Stimulated activated naive CD8-positive, alpha-beta T cell treated with anti-CD3 and anti-CD28 coated beads, Interleukin-15, Interleukin-2, amounts not matched to agents 100 U/mL and 50 U/mL, for 24 hours (primary cell): ENCODE measurements at regions not wholly inside any gene's neighbourhood (a gene's known extent, or its start where the extent isn't known, plus 50 kb on each side); places are given as distances from the start of the nearest gene placed in this dataset.
A peak's percentile ranks its signal among the peaks of the same experiment; 100 is the strongest.

ENCODE experiments used
- ATAC-seq: fragments of 150-1000 bp; cut with Tn5 transposase; one replicate; pipeline ENCODE4 v1.10.0; 2021
- DNase-seq: peaks from one replicate; pipeline ENCODE4 v3.0.0; 2021

DNA sequence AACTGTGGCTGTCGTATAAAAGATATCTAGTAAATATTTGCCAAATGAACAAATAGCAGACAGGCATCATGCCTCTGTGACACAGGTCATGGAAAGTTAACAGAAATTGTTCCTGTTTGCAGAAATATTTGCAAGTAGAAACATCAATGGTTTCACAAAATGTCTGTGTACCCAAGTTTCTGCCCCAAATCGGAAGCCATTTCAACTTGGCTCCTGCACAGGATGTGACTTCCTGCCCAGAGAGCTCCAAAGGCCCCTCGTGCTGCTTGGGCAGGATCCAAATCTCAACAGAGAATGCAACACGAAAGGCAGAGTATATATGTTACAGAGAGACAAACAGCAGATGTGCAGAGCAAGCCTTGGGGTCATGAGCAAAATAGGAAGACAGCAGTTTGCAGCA is 95.5 kb upstream of the SERP2 start:
- no peak for ATAC-seq
- no peak for DNase-seq

DNA sequence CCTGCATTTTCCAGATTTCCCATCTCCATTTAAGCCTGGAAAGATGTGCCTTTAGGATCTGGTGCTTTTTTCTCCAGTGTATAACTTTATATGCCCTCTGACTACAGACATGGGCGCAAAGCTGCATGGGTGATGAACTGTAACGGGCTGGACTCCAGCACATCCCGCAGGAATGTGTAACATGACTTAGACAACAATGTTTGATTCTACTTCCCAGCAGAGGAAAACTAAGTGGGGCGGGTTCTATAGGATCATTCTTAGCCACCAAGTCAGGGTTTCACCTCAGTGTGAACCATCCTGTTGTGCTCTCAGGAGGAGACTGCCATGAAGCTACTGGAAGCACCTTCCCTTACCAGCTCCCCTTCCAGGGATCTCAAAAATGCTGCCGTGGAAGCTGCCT is 93.2 kb upstream of the SERP2 start:
- no peak for DNase-seq

GRCh38 chr13:44281252-44282000 is 92.2 kb upstream of the SERP2 start:
- DNase-seq: no peak
- ATAC-seq: no peak

More for the DNA sequence above, 93.2 kb upstream of the SERP2 start:
- ATAC-seq: no peak

GRCh38 chr13:44283600-44283999 is 90.0 kb upstream of the SERP2 start:
- no peak for DNase-seq
- no peak for ATAC-seq

DNA sequence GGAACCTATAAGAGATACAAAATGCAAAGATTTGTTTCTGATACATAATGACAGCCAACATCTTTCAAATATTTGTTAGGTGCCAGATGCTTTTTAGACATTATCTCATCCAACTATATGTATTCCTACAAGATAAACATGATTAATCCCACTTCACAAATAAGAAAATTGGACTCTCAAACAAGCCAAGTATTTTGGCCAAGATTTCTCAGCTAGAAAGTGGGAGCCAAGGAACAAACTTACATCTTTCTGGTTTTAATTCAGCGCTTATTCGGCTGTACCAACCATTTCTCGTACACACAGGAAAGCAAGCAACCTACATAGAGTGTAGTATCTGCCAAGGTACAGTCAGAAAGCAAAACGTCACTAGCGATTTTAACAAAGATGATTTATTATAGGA is 85.7 kb upstream of the SERP2 start:
- DNase-seq (no peak), ATAC-seq (no peak)

DNA sequence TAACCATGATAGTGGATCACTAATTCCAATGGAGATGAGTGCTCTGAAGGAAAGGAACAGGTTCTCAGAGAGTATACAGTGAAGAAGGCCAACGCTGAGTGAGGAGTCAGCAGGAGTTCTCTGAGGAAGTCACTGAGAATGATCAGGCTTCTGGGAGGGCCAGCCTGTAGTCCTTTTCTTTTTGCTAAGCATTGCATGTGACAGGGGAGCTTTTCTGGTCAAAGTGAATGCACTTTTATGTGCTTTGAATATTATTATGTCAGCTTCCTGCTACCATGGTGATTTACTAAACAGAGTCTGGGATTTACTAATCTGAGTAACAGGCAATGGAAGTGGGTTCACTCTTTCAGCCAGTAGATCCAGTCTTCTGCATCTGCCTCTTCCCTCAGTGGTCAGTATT is 81.1 kb upstream of the SERP2 start:
- DNase-seq (no peak), ATAC-seq (no peak)

DNA sequence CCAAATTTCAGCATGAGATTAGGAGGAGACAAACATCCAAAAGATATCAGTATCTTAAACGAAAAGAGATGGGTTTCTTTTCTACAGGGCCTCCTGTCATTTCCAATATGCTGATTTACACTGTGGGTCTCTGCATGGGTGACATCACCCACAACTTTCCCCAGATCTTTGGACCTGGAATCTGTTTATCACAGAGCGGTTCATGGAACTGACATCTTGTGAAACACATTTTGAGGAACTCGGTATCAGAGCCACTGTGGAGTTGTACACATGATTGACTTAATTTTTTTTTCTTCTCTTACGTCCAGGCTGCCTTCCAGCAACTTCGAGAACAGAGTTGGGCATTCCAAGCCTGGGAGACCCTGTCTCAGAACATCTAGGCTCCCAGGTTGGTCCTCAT is 80.2 kb upstream of the SERP2 start:
- ATAC-seq (no peak), DNase-seq (no peak)

- DNase-seq (no peak), ATAC-seq (peak; percentile 61)
Observed at GRCh38 chr13:44293908-44294735, 79.5 kb upstream of the SERP2 start.

DNA sequence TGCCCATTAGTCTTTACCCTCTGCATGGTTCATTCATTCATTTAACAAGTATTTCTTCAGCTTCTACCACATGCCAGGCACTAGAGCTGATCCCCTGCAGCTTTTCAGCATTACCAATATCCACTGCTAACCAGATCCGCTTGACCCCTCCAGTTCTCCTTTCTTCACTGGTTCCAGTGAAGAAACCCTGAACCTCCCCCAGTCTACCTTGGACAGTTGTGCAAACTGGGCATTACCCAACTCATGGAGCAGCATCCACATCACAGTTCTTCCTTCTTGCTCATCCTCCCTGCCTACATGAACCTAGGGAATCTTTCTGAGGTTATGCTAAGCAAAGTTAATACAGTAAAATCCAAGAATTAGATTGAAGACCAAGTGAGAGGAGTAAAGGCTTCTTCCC is 78.7 kb upstream of the SERP2 start:
- ATAC-seq (no peak), DNase-seq (no peak)

DNA sequence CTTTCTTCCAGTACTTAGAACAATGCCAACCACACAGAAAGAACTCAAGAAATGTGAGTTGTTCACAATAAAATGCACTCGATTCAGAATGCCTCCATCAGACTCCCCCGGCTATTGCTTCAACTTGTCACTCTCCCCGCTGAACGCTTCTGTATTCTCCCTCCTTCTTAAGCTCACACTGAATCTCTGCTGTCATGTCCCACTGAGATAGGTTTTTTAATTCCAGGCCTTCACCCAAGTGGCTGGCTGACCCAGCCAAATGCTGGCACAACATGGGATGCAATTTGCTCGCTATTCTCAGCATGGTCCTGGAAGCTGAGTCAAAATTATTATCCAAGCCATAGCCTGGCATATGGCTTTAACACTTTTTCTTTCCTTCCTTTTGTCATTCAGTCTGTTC is 76.8 kb upstream of the SERP2 start:
- no peak for DNase-seq
- ATAC-seq: no peak

GRCh38 chr13:44298314-44298713 is 75.3 kb upstream of the SERP2 start:
- ATAC-seq (no peak), DNase-seq (no peak)

GRCh38 chr13:44299152-44299943 is 74.3 kb upstream of the SERP2 start:
- ATAC-seq (no peak), DNase-seq (no peak)

DNA sequence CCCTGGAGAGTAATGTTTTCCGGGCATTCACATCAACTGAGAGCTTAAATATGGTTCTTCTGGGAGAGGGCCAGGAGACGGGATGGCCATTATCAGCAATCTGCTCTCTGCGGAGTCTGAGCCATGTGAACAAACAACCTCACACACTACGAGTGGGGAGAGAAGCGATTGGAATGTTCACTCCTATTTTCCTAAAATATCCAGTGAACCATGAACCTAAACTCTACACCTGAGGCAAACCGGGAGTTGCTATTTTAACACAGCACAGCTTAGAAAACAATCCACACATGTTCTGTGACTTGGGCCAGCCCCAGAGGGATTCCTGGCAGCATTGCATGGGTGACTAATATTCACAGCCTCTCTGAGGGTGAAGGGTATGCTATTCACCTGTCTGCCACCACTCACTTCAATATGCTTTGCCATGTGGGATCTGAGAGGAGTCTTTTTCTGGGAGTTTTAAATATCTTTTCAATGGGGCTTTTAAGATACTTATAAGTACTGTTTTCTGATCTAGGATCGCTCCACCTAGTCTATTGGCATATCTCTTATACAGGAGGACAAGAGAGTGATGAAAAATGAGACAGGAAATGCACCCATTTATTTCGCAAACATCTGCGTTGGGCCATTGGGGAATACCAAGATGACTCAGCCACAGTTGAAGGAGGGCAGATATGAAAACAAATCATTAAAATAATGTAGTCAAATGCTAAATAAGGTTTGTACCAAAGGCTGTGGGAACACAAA is 72.6 kb upstream of the SERP2 start:
- DNase-seq (no peak), ATAC-seq (peak; percentile 69)

GRCh38 chr13:44301639-44302015 is 72.0 kb upstream of the SERP2 start:
- ATAC-seq: no peak
- DNase-seq: no peak

GRCh38 chr13:44302233-44302632 is 71.4 kb upstream of the SERP2 start:
- no peak for ATAC-seq
- no peak for DNase-seq

- DNase-seq (no peak), ATAC-seq (peak; percentile 45)
Observed at GRCh38 chr13:44302940-44303575, 70.6 kb upstream of the SERP2 start.

DNA sequence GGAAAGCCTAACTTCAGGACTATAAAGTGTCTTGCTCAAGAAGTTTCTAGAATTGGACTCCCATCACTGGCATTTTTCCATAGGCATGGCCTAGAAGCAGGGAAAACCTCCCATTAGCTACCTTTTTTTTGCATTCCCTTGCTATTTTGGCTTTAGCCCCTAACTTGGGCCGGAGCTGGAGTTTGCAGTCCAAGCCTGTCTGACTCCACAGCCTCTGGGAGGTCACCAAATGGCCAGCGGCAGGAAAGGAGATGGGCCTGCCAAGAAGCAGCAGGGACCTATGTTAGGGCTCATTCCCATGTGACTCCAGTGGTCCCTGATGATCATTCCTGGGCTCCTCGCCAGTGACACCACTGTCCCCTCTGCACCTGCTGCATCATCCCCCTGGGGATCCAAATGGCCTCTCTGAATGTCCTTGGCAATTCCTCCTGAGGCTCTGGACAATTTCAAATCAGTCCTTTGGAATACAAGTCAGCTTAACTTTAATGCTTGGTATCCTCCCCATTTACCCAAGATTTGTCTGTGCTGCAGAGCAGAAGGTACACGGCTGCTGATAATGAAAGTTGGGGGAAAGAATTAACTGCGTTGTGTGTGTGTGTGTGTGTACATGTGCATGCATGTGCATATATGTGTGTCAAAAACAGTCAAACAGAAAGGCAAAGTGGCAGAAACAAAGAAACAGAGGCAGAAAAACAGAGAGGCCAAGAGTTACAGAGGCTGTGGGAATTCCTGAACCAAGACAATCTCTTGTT is 69.8 kb upstream of the SERP2 start:
- ATAC-seq (no peak), DNase-seq (no peak)

- ATAC-seq (no peak), DNase-seq (no peak)
Observed at GRCh38 chr13:44304433-44304725, 69.2 kb upstream of the SERP2 start.

DNA sequence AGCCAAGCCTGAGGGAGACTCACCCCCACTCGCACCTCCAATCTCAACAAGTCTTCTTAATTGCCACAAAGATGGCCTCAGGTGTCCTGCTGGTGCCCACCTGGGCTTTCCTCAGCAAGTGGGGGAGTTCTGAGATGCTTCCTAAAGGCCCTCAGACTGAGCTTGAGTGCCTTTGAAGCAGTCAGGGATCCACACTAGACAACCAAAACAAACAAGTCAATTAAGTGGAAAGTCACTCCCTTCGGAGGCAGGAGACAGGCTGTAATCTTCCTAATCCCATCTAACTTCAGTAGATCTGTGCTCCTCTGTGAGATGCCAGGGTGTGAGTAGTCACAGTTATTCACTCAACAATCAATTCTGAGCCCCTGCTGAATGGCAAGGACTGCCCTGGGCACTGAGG is 68.3 kb upstream of the SERP2 start:
- no peak for DNase-seq
- no peak for ATAC-seq

GRCh38 chr13:44305917-44306370 is 67.7 kb upstream of the SERP2 start:
- DNase-seq: no peak
- no peak for ATAC-seq
